HG03378 (cell line): ENCODE measurements at regions not wholly inside any gene's neighbourhood (a gene's known extent, or its start where the extent isn't known, plus 50 kb on each side); places are given as distances from the start of the nearest gene placed in this dataset.
"Not testable (repeated sequence)": the region's sequence is repeated elsewhere in the genome, so short reads cannot be mapped to it uniquely, and the experiment has no call there.

ENCODE experiments used
- ATAC-seq: cut with Tn5 transposase; IDR thresholded peaks from one replicate; pipeline ENCODE4 v1.9.1; 2021; ENCODE audit warnings: mild to moderate bottlenecking, moderate library complexity; ENCODE audit not compliant: unreplicated experiment

DNA sequence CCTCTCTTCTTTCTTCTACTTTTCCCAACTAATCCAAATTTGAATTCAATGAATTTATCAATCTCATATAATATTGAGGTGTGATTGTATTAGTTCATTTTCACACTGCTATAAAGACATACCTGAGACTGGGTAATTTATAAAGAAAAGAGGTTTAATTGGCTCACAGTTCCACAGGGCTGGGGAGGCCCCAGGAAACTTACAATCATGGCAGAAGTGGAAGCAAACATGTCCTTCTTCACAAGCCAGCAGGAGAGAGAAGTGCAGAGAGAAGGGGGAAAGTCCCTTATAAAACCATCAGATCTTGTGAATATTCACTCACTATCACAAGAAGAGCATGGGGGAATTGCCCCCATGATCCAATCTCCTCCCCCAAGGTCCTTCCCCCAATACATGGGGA lies 667.0 kb upstream of the ANKRD30A start:
- ATAC-seq, result not testable (repeated sequence)

DNA sequence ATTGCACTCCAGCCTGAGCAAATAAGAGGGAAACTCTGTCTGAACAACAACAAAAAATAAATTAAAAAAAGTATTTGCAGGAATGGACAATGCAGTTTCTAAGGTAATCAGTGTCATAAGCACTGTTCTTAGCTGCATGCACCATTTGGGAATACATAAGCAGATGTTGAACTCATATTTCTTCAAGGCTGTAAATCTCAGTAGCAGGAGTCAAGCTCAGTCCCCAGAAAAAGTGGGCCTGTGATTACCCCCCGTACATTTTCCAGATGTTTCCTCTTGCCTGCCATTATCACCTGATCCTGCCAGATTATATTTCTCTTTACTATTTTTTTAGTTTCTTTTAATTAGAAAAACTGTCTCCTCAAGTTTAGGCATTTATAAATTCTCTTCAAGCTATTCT lies 667.6 kb upstream of the ANKRD30A start:
- ATAC-seq, result no peak

DNA sequence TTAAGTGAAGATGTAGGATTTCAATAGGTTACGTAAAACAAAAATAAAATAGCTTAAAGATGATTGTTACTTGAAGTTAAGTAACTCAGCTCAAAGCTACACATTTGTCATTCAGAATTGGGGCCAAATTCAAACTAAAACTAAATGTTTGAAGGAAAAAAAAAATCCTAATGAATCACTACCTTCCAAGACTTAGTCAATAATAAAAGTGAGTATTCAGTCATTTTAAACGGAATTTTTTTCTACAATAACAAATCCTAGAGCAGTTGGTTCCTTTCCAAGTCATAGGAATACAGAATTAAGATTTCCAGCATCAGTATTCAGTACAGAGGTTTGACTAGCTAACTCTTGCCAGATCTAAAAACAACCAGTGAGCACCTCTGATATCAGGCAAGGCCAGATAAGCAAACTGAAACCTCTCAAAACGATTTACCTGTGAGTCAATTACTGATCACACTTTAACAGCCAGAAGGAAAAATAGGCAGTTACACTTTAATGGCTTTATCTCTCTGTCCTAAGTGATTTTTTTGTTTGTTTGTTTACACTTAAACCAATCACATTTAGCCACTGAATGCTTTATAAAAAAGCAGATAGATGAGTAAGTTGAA lies 669.8 kb upstream of the ANKRD30A start:
- no peak for ATAC-seq

DNA sequence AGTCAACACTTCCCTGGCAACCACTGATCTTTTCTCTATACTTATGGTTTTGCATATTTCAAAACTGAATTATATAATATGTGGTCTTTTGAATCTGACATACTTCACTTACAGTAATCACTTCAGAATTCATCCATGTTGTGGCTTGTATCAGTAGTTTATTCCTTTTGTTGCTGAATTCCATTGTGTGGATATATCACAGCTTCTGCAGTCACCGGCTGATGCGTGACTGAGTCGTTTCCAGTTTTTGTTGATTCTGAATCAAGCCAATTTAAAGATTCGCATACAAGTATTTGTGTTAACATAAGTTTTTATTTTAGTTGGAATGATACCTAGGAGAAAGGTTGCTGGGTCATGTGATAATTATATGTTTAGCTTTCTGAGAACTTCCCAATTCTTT lies 672.5 kb upstream of the ANKRD30A start:
- ATAC-seq, result no peak

DNA sequence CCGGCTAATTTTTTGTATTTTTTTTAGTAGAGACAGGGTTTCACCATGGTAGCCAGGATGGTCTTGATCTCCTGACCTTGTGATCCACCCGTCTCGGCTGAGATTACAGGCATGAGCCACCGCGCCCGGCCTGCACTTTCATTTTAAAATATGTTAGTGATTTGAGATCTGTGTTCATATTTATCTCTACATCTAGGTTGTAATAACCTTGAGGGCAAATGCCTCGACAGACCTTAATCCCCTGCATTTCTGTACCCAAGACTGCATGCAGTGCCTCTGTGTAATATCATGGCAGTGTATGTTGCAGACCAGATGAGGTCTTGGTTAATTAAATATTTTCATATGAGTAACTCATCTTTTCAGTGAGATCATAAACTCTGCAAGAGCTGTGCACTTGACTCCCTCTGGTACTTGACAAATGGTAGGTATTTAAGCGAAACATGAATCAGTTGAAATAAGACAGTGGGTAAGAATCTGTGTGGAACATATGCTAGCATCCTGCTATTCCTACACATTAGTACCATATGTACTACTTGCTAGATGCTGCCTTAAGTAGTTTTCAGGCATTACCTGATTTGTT lies 673.9 kb upstream of the ANKRD30A start:
- no peak for ATAC-seq

DNA sequence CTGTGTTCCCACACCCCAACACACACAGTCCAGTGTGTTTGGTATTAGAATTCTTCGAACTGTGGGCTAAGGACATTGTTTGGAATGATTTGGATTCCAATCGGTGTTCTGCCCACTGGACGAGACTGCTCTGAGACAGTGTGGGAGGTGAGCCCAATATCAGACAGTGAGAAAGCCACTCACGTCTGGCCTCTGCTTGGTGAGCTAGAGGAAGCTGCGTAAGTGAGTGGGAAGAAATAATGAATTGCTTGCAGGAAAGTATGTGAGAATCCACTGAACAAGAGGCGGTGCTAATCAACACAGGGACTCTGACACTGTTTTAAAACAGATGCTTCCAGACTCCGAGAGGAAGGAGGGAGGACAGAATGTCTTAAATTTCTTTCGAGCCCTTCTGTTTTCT lies 675.0 kb upstream of the ANKRD30A start:
- no peak for ATAC-seq

DNA sequence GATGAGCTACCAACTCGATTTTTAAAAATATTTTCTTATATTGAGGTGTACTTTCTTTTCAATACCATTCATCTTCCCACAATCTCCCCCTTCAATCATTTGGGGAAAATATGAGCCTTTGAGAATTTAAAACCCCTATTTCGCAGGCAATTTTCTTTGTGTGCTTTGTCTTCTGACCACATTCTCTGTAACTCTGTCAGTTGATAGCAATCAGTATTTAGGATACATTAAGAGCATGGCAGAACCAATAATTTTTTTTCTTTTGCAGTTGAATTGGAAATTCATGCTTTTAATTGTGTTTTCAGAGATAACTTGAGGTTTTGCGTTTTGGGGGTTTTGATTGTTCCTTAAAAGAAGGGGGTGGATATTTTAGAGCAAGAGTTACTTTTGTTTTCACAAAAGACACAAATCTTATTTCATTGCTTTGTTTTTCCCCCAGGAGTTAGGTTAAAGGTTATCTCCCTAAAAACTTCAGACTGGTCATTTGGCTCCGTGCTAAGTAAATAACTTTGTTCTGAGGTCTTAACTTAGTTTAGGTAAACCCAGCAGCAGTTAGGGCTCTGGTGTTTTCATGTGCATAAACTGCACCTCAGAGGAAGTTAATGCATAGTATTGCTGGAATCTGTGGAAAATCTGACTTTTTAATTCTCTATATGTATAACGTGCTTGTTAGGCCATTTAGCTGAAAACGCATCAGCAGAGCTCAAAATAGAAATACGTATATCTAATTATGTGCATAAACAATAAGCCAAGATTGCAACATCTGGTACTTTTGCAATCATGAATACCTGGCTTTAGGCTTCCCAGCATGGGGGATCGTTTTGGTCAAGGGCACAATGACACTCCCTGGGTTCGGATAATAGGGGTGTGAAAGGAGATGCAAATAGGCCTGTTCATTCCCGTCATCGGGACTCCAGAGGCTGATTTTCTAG lies 676.4 kb upstream of the ANKRD30A start:
- ATAC-seq, result no peak

DNA sequence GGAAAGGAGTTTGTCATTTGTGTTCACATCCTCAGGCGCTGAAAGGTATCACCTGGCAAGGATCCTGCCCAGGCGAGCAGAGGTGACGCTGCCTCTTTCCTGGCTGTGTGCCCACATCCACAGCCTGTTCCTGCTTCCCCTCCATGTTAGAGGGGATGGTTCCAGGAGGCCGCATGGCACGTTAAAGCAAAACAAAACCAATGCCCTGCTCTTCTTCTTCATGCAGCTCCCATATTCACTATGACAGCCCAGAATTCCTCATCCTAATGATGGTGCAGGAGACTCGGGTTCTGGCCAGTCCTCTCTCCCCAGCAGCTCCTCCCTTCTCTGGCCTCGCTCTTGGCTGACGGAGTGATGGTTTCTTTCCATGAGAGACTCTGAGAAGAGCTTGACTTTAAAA lies 678.5 kb upstream of the ANKRD30A start:
- ATAC-seq, result no peak

DNA sequence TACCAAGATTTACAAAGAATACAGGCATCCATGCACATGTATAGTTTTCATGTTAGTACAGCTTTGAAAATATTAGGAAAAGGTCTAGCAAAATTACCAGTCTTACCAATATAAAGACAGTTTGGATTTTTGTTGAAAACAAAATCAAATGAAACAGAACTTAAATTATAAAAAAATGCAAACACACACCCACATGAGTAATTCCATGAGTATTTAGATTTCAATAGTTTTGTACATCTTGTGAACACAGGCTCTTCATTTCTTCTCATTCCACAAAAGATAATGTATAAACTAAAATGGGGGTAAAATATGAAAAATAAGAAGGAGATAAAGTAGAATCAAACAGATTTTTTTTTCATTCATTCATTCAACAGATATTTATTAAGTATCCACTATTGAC lies 682.2 kb upstream of the ANKRD30A start:
- ATAC-seq, result no peak

DNA sequence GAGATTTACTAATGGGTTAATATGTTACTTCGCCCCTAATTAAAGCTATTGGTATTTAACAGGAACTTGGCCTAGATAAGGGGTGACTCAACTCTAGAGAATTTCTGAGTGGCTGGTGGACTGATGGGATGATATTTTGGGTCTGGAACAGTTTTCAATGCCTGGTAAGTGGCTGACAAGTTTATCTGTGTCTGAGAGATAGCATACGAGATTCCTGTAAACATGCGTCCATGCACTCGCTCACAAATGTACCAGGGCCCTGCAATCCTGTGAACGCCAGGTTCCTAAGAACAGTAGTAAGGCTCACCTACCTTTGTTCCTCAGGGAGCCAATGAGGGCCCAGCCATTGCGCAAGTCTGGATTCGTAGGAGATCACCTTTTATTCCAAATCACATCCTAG lies 683.8 kb upstream of the ANKRD30A start:
- no peak for ATAC-seq

DNA sequence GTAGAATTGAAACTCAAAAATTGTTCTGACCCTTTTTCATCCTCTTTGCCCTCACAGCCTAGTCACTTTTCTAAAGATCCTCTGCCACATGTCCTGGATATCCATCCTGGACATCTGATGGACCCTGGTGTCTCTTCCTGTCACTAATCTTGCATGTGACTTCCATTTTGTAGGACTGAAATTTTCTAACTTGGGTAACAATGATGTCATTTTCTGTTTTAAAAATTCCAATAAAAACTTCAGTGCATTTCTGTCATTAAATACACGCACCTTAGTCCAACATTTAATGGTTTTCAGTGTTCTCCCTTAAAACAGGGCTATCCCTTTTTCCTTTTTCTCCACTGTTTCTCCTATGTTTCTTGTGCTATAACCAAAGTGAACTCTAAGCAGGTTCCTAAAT lies 684.9 kb upstream of the ANKRD30A start:
- ATAC-seq, result no peak

DNA sequence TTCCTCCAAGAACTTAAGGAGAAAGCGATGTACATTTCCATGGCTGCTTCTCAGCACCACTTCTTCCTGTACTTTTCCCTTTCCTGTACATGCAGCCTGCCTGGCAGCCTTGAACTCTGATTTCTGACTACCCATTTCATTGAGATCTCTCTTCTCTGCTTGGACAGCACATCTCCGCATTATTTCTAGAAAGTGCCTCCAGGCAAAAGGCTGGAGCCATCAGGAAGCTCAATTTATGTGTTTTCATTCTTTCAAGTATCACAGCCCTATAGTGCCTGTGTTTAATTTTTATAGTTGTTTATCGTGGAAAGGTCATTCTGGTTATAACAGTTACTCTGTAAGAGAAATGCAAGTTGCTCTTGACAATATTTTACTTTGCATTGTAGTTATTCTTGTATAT lies 688.0 kb upstream of the ANKRD30A start:
- no peak for ATAC-seq

DNA sequence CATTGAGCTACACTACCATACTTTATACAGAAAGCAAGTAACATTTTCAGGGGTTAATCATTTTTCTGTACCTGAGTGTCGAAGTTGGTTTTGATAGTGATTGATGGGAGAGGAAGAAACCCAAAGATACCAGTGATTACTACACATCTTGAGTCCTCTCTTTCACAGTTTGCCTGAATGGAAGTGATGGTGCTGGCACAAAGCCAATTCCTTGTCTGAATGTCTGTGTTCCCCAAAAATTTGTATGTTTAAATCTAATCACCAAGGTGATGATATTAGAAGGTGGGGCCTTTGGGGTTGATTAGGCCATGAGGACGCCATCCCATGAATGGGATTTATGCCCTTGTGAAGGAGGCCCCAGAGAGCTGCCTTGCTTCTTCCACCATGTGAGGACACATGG lies 696.9 kb upstream of the ANKRD30A start:
- ATAC-seq, result no peak

DNA sequence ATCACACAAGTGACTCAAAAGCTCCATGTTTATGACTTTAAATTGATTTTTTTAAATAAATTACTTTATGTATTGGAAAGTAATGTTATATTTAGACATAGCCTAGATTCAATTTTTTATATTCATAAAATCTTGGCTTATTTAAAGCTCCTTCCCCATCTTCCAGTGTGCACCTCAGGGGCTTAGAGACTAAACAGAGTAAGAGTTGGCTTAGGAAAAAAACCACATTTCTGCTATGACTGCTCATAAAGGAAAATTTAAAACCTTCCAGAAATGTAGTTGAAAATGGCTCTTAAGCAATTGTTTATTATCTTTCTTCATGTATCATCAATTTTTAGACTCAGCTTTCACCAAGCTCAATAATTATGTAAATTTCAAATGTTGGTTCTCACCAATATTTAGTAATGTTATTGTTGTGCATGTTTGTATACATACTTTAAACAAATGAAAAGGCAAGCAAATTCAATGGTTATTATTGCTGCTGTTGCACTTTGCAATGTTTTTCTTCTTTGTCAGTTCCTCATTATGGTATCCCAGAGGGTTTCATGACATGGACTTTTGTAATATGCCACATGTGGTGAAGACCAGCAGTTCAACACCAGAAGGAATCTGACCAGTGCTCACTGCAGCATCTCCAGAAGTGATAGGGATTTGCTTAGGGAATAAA lies 700.1 kb upstream of the ANKRD30A start:
- no peak for ATAC-seq

DNA sequence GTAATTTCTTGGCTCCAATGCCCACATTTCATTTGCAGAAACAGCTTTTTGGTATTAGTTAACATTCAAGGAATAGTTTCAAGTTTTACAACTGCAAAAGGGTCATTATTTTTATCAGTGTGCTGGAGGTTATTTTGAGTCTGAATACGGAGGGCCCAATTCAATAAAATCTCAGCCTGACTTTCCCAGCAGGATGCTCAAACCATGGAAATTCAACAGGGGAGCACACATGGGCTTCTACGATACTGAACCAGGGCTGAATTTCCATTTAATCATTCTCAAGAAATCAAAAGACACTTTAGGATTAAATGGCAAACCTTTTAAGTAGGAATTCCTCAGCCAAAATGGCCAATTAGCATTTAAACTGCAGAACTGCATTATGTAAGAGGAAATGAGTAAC lies 700.9 kb upstream of the ANKRD30A start:
- ATAC-seq, result no peak

DNA sequence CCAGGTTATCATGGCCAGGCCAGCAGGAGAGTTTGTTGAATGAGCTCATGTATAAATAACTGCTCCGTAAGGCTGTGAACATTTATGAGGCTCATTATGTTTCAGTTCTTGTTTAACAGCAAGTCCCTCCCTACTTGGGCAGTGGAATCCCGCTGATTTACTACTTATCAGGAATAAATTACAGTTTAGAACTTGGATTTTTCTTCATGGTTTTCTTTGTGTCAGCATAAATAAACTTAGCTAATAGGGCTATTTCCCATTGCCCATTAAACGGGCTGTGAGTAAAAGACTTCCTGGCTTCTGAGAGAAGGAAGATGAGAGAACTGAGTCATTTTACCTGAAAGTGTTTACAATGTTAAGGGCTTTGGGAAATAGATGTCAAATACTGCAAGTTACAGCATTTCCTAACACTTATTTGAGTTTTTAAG lies 701.6 kb upstream of the ANKRD30A start:
- ATAC-seq, result no peak

DNA sequence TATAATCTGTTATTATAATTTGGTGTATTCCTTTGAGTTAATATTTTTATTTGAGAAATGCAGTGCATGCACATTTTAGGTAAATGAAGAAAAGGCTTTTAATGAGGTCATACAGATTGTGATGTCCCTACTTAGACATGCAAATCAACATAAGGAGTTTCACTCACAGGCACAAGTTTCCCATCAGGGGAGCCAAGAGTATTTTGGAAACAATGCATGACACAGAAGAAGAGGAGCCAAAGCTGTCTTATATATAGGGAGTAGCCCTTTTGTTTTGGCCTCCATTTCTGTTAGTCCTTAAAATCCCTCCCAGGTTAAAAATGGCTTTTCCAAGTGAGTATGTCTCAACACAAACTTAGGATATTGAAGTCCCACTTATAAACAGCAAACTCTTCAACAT lies 703.4 kb upstream of the ANKRD30A start:
- ATAC-seq, result no peak

DNA sequence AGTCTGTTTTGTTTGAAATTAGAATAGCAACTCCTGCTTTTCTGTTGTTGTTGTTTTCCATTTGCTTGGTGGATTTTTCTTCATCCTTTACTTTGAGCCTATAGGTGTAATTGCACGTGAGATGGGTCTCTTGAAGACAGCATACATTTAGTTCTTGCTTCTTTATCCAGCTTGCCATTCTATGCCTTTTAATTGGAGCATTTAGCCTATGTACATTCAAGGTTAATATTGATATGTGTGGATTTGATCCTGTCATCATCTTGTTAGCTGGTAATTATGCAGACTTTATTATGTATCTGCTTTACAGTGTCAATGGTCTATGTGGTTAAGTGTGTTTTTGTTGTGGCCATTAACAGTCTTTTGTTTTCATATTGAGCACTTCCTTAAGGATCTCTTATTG lies 708.9 kb upstream of the ANKRD30A start:
- no peak for ATAC-seq

DNA sequence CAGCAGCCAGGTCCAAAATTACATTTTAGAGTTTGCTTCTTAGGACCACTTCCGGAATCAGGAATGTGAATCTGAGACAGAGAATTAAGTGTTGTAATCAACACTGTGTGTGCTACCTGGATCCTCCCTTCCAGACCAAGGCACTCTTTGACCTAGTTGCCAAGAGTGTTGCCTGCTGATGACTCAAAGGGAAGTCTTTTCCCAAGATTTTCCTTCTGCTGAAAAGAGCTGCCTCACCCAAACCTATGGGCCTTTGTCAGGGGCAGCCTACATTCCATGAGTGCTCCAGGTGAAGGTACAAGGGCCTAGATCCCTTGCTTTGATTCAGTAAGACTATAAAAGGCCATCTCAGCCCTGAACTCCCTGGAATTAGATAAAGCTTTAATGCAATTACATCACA lies 712.5 kb upstream of the ANKRD30A start:
- no peak for ATAC-seq

DNA sequence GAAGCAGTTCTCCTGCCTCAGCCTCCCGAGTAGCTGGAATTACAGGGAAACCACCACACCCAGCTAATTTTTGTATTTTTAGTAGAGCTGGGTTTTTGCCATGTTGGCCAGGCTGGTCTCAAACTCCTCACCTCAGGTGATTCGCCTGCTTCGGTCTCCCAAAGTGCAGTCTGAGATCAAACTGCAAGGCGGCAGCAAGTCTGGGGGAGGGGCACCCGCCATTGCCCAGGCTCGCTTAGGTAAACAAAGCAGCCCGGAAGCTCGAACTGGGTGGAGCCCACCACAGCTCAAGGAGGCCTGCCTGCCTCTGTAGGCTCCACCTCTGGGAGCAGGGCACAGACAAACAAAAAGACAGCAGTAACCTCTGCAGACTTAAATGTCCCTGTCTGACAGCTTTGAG lies 725.2 kb upstream of the ANKRD30A start:
- ATAC-seq, result not testable (repeated sequence)

DNA sequence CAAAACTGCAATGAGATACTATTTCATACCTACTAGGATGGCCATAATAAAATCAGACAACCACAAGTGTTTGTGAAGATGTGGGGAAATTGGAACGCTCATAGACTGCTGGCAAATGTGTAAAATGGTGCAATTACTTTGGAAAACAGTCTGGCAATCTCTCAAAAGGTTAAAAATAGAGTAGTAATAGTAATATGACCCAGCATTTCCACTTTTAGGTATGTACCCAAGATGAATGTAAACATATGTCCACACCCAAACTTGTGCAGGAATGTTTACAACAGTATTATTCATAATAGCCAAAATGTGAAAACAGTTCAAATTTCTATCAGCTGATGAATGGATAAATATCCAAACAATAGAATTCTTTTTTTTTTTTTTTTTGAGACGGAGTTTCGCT lies 731.6 kb upstream of the ANKRD30A start:
- no peak for ATAC-seq

DNA sequence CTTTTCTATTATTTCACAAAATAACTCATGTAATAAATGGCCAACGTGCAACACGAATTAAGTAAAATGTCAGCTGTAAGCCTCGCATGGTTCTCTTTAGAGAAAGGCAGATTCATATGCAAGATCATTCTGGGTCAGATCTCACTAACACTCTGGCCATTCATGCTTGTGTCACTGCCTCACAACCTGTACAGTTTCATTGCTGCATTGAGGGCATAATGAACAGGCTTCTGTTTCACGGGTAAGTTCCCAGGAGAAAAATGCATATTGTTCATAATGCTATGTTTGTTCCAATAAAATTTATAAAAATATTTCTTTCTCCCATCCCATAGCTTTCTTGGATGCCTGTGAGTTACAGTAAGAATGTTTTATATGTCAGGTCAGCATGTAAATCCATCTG lies 734.0 kb upstream of the ANKRD30A start:
- ATAC-seq, result no peak
